H9 (cell line): ENCODE measurements at regions not wholly inside any gene's neighbourhood (a gene's known extent, or its start where the extent isn't known, plus 50 kb on each side); places are given as distances from the start of the nearest gene placed in this dataset.

ENCODE experiments used
- DNase-seq: peaks from one replicate; pipeline ENCODE4 v3.0.0-alpha.2; 2017
- H2AFZ ChIP-seq: one replicate; pipeline ENCODE4 v1.6.1; 2013; ENCODE audit warnings: mild to moderate bottlenecking, low read length, control low read depth, moderate library complexity
- H2AK5ac ChIP-seq: 2 replicates; pipeline ENCODE4 v1.6.1; 2013; ENCODE audit warnings: low read length, control low read depth, mixed read lengths; ENCODE audit not compliant: insufficient read length
- H2BK120ac ChIP-seq: one replicate; pipeline ENCODE4 v1.6.1; 2013; ENCODE audit warnings: low read depth, mild to moderate bottlenecking, low read length, control low read depth, inconsistent platforms; ENCODE audit not compliant: poor library complexity, severe bottlenecking
- H2BK12ac ChIP-seq: 2 replicates; pipeline ENCODE4 v1.6.1; 2013; ENCODE audit warnings: low read length, control low read depth, mixed read lengths, low read depth; ENCODE audit not compliant: insufficient read length
- H2BK15ac ChIP-seq: 2 replicates; pipeline ENCODE4 v1.6.1; 2013; ENCODE audit warnings: low read depth, low read length, control low read depth
- H2BK20ac ChIP-seq: one replicate; pipeline ENCODE4 v1.6.1; 2013; ENCODE audit warnings: low read depth, mild to moderate bottlenecking, low read length, control low read depth, inconsistent platforms; ENCODE audit not compliant: poor library complexity, severe bottlenecking
- H2BK5ac ChIP-seq: 2 replicates; pipeline ENCODE4 v1.6.1; 2013; ENCODE audit warnings: low read length, control low read depth, mixed read lengths; ENCODE audit not compliant: insufficient read length
- H3K14ac ChIP-seq: 2 replicates; pipeline ENCODE4 v1.6.1; 2013; ENCODE audit warnings: low read length, control low read depth; ENCODE audit not compliant: insufficient read depth
- H3K18ac ChIP-seq: 2 replicates; pipeline ENCODE4 v1.6.1; 2013; ENCODE audit warnings: low read depth, mild to moderate bottlenecking, mixed read lengths, low read length, control low read depth; ENCODE audit not compliant: insufficient read length
- H3K23ac ChIP-seq: 2 replicates; pipeline ENCODE4 v1.6.1; 2013; ENCODE audit warnings: low read length, control low read depth, mixed read lengths, low read depth; ENCODE audit not compliant: insufficient read length
- H3K23me2 ChIP-seq: 2 replicates; pipeline ENCODE4 v1.6.1; 2013; ENCODE audit warnings: low read depth, mild to moderate bottlenecking, mixed read lengths, low read length, control low read depth; ENCODE audit not compliant: insufficient read length, poor library complexity, severe bottlenecking
- H3K27ac ChIP-seq: 2 replicates; pipeline ENCODE4 v1.5.1; 2013; ENCODE audit warnings: low read length, control low read depth, mixed read lengths, low read depth; ENCODE audit not compliant: insufficient read length
- H3K27me3 ChIP-seq: 2 replicates; pipeline ENCODE4 v1.6.1; 2013; ENCODE audit warnings: low read length, control low read depth, inconsistent platforms; ENCODE audit not compliant: insufficient read depth
- H3K4ac ChIP-seq: 2 replicates; pipeline ENCODE4 v1.6.1; 2013; ENCODE audit warnings: low read depth, mild to moderate bottlenecking, control low read depth, inconsistent platforms, low read length, moderate library complexity
- H3K4me1 ChIP-seq: 2 replicates; pipeline ENCODE4 v1.6.1; 2013; ENCODE audit warnings: low read length, control low read depth, inconsistent platforms; ENCODE audit not compliant: insufficient read depth
- H3K4me2 ChIP-seq: 2 replicates; pipeline ENCODE4 v1.6.1; 2013; ENCODE audit warnings: low read length, control low read depth, mixed read lengths; ENCODE audit not compliant: insufficient read length, insufficient read depth
- H3K56ac ChIP-seq: 2 replicates; pipeline ENCODE4 v1.6.1; 2013; ENCODE audit warnings: low read depth, mild to moderate bottlenecking, mixed read lengths, low read length, control low read depth; ENCODE audit not compliant: insufficient read length
- H3K79me1 ChIP-seq: 2 replicates; pipeline ENCODE4 v1.6.1; 2013; ENCODE audit warnings: low read depth, mild to moderate bottlenecking, moderate library complexity, low read length, control low read depth, inconsistent platforms; ENCODE audit not compliant: insufficient read depth, poor library complexity, severe bottlenecking
- H3K79me2 ChIP-seq: 2 replicates; pipeline ENCODE4 v1.6.1; 2013; ENCODE audit warnings: low read length, control low read depth, inconsistent platforms; ENCODE audit not compliant: insufficient read depth
- H3K9ac ChIP-seq: 2 replicates; pipeline ENCODE4 v1.6.1; 2013; ENCODE audit warnings: low read length, control low read depth, mixed read lengths; ENCODE audit not compliant: insufficient read length; ENCODE audit errors: extremely low read depth
- H3K9me3 ChIP-seq: one replicate; pipeline ENCODE4 v1.6.1; 2013; ENCODE audit warnings: low read depth, low read length, inconsistent platforms; ENCODE audit not compliant: control insufficient read depth
- H3T11ph ChIP-seq: one replicate; pipeline ENCODE4 v1.6.1; 2013; ENCODE audit warnings: mild to moderate bottlenecking, low read length, control low read depth, inconsistent platforms
- H4K20me1 ChIP-seq: one replicate; pipeline ENCODE4 v1.6.1; 2013; ENCODE audit not compliant: control insufficient read depth, insufficient read length, insufficient read depth
- H4K5ac ChIP-seq: 2 replicates; pipeline ENCODE4 v1.6.1; 2013; ENCODE audit warnings: low read depth, mild to moderate bottlenecking, mixed read lengths, low read length, control low read depth; ENCODE audit not compliant: insufficient read length
- H4K8ac ChIP-seq: replicated peaks from 2 replicates; pipeline ENCODE4 v1.6.1; 2013; ENCODE audit warnings: low read length, control low read depth, mixed read lengths, low read depth; ENCODE audit not compliant: insufficient read length
- H4K91ac ChIP-seq: 2 replicates; pipeline ENCODE4 v1.6.1; 2013; ENCODE audit warnings: low read depth, mild to moderate bottlenecking, moderate library complexity, mixed read lengths, low read length, control low read depth; ENCODE audit not compliant: insufficient read length
- H3K27ac Mint-ChIP-seq, 3 experiments: 2 replicates in 2 of 3; 3 replicates in 1 of 3; pipeline ENCODE4 v1.8.0; 2020 to 2021; ENCODE audit warnings: mixed read lengths in 3 of 3, mild to moderate bottlenecking in 1 of 3, moderate library complexity in 1 of 3
- H3K27me3 Mint-ChIP-seq: 2 replicates; pipeline ENCODE4 v1.8.0; 2021; ENCODE audit warnings: low read depth, mild to moderate bottlenecking, moderate library complexity, mixed read lengths
- H3K36me3 Mint-ChIP-seq, 3 experiments: 2 replicates in 2 of 3; 3 replicates in 1 of 3; pipeline ENCODE4 v1.8.0; 2020 to 2021; ENCODE audit warnings: low read depth in 3 of 3, mixed read lengths in 3 of 3; ENCODE audit not compliant: insufficient read depth in 1 of 3
- H3K4me1 Mint-ChIP-seq, 2 experiments: 2 replicates each; pipeline ENCODE4 v1.8.0; 2020; ENCODE audit warnings: mixed read lengths in 2 of 2
- H3K4me3 Mint-ChIP-seq, 2 experiments: 2 replicates in 1 of 2; 3 replicates in 1 of 2; pipeline ENCODE4 v1.8.0; 2020 to 2021; ENCODE audit warnings: mild to moderate bottlenecking in 2 of 2, mixed read lengths in 2 of 2, moderate library complexity in 1 of 2
- H3K9me3 Mint-ChIP-seq, 2 experiments: 2 replicates in 1 of 2; 3 replicates in 1 of 2; pipeline ENCODE4 v1.8.0; 2020; ENCODE audit warnings: mild to moderate bottlenecking in 2 of 2, mixed read lengths in 2 of 2, moderate library complexity in 1 of 2
- WGBS: extraction: QIAGEN DNeasy Blood & Tissue Kit; methylation state at CpG from one replicate; pipeline ENCODE4 v1.1.7; 2013; ENCODE audit warnings: missing lambda C conversion rate, low lambda C conversion rate, mixed read lengths; ENCODE audit not compliant: insufficient read length; ENCODE audit errors: extremely low coverage; 5-methylcytosine and 5-hydroxymethylcytosine counted together
- TF ChIP-seq, protein P1 (sequence below): fragments of 200-600 bp; sonication (generic); conservative IDR thresholded peaks from 3 replicates; pipeline ENCODE4 v1.8.0; 2021; ENCODE audit warnings: antibody characterized with exemption, mild to moderate bottlenecking

DNA sequence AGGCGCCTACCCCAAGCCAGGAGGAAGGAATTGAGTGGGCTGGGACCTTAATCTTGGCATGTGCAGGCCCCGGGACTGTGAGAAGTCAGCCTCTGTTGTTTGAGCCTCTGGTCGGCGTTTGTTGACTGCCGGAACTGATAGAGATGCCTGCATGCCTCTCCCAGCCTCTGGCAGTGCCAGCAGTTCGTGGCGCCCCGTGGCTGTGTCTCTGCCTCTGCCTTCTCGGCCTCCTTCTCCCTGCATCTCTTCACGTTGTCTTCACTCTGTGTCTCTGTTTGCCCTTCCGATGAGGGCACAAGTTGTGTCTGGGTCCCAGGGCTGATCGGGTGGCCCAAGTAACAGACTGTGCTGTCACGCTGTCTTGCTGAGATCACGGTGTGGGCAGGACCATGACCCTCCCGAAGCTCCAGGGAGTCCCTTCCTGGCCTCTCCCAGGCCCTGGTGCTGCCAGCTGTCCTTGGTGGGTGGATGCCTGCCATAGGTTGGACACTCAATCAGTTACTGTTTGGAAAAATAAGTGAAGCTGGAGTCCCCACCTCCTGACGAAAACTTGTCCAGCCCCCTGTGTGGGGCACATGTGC, 133.5 kb upstream of the LPCAT1 start:
- Mint-ChIP-seq H3K4me1 (peaks cover 7 to 10% of the 10 kb centered on the region in 2 experiments), H3K9me3 (peaks cover 0 to 2% of the 10 kb centered on the region in 2 experiments; a peak in 1 of 5 replicates), H3K27ac (0 out of 7 replicates have a peak overlapping the region, but pooled peaks of 1 of the 3 experiments have one; percentile 7), H3K4me3 (no peak overlapping the region), H3K27me3 (peaks cover 44% of the 10 kb centered on the region), H3K36me3 (no peaks in the 10 kb centered on the region)
- no peak overlapping the region for H3K4me2 ChIP-seq
- no peak overlapping the region for H2BK12ac ChIP-seq
- H3K18ac ChIP-seq: no peak overlapping the region
- no peaks in the 10 kb centered on the region for H3K9me3 ChIP-seq
- H4K91ac ChIP-seq: no peak overlapping the region
- no peak overlapping the region for H3K14ac ChIP-seq
- no peak overlapping the region for H3K4ac ChIP-seq
- no peak overlapping the region for H2AFZ ChIP-seq
- no peak overlapping the region for H3K23ac ChIP-seq
- DNase-seq: peak; percentile 20
- H2BK20ac ChIP-seq: no peak overlapping the region
- no peak overlapping the region for H2BK15ac ChIP-seq
- H3K23me2 ChIP-seq: no peaks in the 10 kb centered on the region
- H2AK5ac ChIP-seq: no peak overlapping the region
- H4K20me1 ChIP-seq: no peaks in the 10 kb centered on the region
- H3K9ac ChIP-seq: no peak overlapping the region
- no peak overlapping the region for H4K5ac ChIP-seq
- no peak overlapping the region for H2BK120ac ChIP-seq
- TF ChIP-seq, protein P1, sequence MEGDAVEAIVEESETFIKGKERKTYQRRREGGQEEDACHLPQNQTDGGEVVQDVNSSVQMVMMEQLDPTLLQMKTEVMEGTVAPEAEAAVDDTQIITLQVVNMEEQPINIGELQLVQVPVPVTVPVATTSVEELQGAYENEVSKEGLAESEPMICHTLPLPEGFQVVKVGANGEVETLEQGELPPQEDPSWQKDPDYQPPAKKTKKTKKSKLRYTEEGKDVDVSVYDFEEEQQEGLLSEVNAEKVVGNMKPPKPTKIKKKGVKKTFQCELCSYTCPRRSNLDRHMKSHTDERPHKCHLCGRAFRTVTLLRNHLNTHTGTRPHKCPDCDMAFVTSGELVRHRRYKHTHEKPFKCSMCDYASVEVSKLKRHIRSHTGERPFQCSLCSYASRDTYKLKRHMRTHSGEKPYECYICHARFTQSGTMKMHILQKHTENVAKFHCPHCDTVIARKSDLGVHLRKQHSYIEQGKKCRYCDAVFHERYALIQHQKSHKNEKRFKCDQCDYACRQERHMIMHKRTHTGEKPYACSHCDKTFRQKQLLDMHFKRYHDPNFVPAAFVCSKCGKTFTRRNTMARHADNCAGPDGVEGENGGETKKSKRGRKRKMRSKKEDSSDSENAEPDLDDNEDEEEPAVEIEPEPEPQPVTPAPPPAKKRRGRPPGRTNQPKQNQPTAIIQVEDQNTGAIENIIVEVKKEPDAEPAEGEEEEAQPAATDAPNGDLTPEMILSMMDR: no peak
- no peaks in the 10 kb centered on the region for H3K79me1 ChIP-seq
- no peaks in the 10 kb centered on the region; the same call in 1 of the 2 replicates for H3K27me3 ChIP-seq
- no peak overlapping the region for H3K56ac ChIP-seq
- no peaks in the 10 kb centered on the region for H3K4me1 ChIP-seq
- no CpG with 5 or more reads among the region's 16 CpGs for WGBS
- H4K8ac ChIP-seq: no peak overlapping the region
- H3K27ac ChIP-seq: no peak overlapping the region
- H3T11ph ChIP-seq: no peak overlapping the region
- no peak overlapping the region for H2BK5ac ChIP-seq
- no peaks in the 10 kb centered on the region for H3K79me2 ChIP-seq
